ENCODE measurements at regions not wholly inside any gene's neighbourhood (a gene's known extent, or its start where the extent isn't known, plus 50 kb on each side); places are given as distances from the start of the nearest gene placed in this dataset.

DNA sequence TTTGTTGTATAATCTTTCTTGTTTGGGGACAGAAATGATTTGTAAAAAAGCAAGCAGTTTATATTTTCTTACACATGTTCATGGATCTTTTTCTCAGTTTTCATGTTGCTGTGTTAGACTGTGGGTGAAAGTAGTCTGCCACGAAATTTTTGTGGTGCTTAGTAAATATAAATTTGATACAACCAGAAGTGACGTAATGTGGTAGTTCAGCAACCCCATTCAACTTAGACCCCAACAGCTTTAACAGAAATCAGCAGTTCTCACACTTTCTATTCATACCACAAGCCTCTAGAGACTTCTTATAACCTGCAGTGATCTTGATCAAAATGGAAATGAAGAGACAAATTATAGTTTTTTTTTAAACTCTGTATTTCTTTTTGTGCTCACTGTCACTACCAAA is 120.2 kb upstream of the IGSF10 start:
- TF ChIP-seq, protein P1, sequence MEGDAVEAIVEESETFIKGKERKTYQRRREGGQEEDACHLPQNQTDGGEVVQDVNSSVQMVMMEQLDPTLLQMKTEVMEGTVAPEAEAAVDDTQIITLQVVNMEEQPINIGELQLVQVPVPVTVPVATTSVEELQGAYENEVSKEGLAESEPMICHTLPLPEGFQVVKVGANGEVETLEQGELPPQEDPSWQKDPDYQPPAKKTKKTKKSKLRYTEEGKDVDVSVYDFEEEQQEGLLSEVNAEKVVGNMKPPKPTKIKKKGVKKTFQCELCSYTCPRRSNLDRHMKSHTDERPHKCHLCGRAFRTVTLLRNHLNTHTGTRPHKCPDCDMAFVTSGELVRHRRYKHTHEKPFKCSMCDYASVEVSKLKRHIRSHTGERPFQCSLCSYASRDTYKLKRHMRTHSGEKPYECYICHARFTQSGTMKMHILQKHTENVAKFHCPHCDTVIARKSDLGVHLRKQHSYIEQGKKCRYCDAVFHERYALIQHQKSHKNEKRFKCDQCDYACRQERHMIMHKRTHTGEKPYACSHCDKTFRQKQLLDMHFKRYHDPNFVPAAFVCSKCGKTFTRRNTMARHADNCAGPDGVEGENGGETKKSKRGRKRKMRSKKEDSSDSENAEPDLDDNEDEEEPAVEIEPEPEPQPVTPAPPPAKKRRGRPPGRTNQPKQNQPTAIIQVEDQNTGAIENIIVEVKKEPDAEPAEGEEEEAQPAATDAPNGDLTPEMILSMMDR (IDR thresholded peaks at IDR 0.05) = no peak
- TF ChIP-seq POLR2AphosphoS5 (IDR thresholded peaks at IDR 0.05) (no peak), POLR2A (IDR thresholded peaks at IDR 0.05) (no peak)

Measured in suprapubic skin (tissue), 4 donors.